Activated T-cell treated with anti-CD3 and anti-CD28 coated beads for 1 hour (primary cell): ENCODE measurements at regions not wholly inside any gene's neighbourhood (a gene's known extent, or its start where the extent isn't known, plus 50 kb on each side); places are given as distances from the start of the nearest gene placed in this dataset.
A peak's percentile ranks its signal among the peaks of the same experiment; 100 is the strongest.

ENCODE experiments used
- DNase-seq: peaks from one replicate; pipeline ENCODE4 v3.0.0-alpha.2; 2020; ENCODE audit warnings: low read depth

GRCh38 chr4:56757821-56758411, 63.6 kb downstream of the SPINK2 start:
- peak; percentile 52 for DNase-seq

DNA sequence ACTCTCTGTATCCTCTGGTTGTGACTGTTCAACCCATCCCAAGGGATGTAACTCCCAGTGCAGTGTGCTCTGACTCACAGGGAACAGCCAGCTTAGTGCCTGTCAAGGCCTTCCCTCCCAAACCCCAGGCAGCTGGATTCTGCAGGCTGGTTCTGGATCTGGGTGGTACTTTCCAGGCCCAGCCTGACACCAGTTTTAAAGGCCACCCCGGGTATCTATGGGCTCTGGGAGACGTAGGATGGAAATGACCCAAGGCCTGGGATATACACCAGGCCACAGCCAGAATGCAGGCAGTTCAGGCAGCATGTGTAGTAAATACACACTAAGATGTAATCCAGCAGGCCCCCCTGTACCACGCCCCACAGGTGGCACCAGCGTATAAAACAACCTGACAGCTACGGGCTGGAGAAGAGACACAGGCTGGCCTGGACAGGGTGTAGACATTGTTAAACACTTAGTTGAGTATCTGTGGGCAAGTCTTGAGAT, 64.2 kb downstream of the SPINK2 start:
- no peak for DNase-seq

GRCh38 chr4:56755901-56756300, 65.6 kb downstream of the SPINK2 start:
- no peak for DNase-seq

DNA sequence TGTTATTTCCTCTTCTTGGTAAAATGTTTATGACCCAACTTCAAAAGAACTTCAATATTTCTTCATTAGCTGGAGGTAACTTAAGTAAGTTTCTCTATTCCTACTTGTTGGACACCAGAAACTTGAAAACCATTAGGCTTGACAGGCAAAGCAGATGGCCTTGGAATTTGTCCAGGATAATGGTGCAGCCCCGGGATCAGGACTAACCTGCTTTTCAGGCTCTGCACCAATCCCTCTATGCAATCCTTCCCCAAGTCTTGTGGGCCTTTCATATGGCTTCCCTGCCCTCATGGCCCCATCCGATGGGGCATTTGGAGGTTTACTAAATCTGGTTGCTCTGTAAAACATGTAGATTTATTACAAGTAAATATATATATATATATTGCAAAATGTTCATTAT, 68.5 kb downstream of the SPINK2 start:
- no peak for DNase-seq

- DNase-seq = no peak
These were observed 69.1 kb upstream of the HOPX start for GRCh38 chr4:56750231-56750630.

DNA sequence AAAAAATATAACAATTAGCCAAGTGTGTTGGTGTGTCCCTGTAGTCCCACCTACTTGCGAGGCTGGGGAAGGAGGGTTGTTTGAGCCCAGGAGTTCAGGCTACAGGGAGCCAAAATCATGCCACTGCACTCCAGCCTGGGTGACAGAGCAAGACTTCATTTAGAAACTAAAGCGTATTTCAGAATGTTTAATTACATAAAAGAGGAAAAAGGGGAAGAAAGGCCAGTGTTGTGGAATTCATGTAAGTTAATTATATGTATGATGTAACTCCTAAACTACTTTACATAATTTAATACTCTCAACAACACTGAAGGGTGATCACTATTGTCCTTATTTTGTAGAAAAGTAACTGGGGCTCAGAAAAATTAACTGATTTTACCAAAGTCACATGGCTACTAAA, 67.2 kb upstream of the HOPX start:
- no peak for DNase-seq

DNA sequence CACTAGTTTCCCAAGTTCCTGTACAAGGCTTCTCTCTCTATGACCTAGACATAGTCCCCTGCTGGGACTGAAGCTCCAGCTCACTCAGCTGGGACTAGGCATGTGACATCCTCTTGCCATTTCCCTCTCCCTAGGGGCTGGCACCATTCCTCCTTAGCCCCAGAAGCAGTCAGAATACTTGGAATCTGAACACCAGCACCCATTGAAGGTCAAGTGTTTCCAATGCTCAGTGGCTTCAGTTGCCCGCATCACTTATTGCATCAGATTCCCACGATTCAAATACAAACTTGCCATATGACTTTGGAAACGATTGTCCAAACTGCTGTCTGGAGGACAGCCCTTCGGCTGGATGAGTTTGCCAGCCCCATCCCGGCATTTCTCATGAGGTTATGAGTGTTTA, 65.5 kb upstream of the HOPX start:
- DNase-seq = no peak

DNA sequence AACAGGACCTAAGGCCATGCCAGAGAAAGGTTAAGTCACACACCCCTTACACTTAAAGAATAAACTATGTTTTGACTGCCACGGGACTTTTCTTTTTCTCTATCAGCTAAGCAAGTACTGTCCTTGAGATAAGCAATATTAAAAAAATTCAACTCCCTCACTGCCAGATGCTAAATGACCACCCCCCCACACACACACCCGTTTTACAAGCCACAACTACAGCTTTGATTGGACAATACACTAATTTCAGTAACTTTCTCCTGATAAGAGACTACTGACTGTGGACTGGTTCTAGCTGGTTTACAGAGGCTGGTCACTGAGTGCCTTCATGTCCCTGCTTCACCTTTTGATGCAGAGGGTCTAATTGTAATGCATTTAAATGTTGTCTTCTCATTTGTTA, 63.9 kb upstream of the HOPX start:
- DNase-seq = no peak

GRCh38 chr4:56744030-56744429, 62.9 kb upstream of the HOPX start:
- no peak for DNase-seq

DNA sequence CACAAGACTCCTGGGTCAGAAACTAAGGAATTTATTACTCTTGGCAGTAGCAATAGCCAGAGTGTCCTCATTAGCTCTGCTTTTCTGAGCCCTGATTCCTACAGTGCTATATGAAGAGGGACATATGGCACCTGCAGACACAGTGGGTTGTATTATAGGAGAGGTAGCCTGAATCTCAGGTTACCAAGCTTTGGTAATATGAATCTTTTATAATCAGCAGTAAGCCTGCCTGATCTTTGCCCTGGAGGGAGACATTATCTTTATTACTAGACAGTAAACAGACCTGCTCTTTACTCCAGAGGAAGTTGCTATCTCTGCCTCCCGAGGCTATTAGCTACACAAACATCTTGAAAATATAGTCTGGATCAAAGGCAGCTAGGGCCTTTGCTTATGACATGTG, 62.5 kb upstream of the HOPX start:
- no peak for DNase-seq

- no peak for DNase-seq
These were observed 61.2 kb upstream of the HOPX start for GRCh38 chr4:56742080-56742871.

DNA sequence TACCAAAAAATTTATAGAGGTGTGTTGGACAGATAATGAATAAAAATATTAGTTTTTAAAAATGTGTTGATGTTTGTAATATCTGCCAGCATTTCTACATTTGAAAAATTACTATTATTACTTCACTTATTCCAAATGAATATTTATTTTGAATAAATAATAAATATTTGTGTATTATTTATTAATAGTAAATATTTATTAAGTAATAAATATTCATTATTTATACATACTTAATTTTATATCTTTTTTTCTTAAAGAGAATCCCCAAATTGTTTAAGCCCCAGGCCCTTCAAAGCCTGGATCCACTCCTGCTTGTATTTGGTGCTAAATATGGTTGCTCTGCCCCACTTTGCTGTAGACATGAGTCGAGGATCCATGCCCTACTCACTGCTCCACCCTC, 60.5 kb upstream of the HOPX start:
- DNase-seq = no peak

DNA sequence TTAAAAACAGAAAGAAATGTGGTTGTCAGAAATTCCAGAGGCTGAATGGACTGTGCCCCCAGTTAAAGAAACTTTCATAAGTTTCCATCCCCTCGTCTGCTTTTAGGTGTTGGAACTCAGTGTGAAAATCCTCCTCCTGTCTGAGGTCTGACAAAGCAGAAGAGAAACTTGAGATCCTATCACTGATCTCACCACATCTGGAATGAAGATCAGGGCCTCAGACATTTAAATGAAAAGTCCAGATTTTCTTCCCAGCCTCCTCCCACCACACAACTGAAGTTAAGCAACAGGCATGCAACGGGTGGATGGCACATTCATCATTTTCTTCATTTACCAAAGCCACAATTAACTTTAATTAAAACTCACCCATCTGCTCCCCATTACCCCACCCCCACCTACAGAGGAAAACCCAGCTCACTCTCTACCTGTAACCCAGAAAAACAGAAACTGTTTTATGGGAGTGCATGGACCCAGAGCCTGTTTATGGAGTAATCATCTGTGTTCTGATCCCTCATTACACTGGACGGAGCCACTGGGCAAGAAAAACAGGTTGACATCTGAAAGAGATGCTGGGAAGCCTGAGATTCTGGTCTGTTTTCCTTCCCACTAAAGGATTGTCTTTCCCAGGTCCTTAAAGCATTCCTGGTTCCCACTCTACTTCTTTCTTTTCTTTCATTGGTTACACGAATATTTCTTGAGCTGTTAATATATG, 58.1 kb upstream of the HOPX start:
- DNase-seq = no peak

DNA sequence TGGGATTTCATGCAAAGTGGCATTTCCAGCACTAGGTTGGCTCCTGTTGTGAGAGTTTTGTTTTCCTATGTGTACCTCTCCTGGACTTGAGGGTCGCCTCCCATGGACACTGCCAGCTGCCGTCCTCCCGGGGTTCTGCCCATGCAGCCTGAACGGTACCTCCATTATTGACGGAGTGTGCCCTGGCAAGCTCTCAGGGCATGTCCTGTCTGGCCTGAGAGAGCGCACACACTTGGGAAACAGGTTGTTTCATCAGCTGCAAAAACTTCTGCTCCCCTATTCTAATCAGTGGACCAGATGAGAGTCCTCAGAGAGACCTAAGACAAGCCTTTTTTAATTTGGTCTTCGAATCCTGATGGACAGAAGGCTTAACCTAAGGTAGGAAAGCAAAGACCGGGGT, 56.6 kb upstream of the HOPX start:
- DNase-seq = no peak

DNA sequence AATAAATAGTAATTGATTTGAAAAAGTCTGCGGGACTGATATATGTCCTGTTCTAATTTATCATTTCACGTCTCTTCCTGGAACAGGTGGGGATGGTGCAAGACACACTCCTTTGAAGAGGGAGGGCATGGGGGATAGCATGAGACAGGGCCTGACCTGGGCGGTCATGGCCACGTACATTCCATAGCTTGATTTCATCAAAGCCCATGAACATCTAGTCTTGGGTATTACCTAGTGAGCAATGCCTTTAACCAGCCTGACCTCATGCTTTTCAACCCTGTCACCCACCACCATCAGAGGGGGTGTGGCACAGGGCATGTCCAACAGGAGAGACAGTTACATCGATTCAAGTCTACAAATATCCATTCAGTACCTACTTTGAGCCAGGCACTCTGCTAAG, 52.3 kb upstream of the HOPX start:
- DNase-seq = no peak

- no peak for DNase-seq
These were observed 51.2 kb upstream of the HOPX start for GRCh38 chr4:56732301-56732700.

DNA sequence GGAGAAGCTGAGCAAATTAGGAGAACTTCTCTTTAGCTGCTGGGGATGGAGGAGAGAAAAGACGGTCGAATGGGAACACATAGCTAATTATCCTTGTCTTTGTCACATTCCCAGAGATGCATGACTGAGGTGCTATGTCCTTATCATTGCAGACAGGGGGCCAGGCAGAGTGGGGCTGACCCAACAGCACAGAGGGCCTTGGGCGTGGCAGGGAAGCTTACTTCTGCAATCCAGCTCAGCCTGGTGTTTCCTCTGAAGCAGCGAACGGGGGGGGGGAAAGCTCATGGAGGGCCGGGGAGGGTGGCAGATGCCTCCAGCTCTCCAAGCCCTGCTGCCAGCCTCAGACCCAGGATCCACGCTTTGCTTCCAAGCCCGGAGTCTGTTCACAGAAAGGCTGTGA, 50.8 kb upstream of the HOPX start:
- DNase-seq = no peak
